Stimulated activated CD4-positive, alpha-beta T cell treated with anti-CD3 and anti-CD28 coated beads, Interleukin-12 subunit alpha, Interleukin-12 subunit beta, amount 100 ng/mL, for 48 hours (primary cell): ENCODE measurements at regions not wholly inside any gene's neighbourhood (a gene's known extent, or its start where the extent isn't known, plus 50 kb on each side); places are given as distances from the start of the nearest gene placed in this dataset.
"Not testable (repeated sequence)": the region's sequence is repeated elsewhere in the genome, so short reads cannot be mapped to it uniquely, and the experiment has no call there.

Experiments
- DNase-seq, 3 donors: peaks; one replicate each; pipeline ENCODE4 v3.0.0-alpha.2; 2020; ENCODE audit warnings: low read depth in 2 of 3, low spot score in 1 of 3

- no peak for DNase-seq
These were observed 385.5 kb downstream of the GBE1 start for GRCh38 chr3:81375921-81376320.

- DNase-seq: no peak
These were observed 397.0 kb downstream of the GBE1 start for GRCh38 chr3:81364411-81364810.

GRCh38 chr3:81363816-81364215 lies 397.6 kb downstream of the GBE1 start:
- DNase-seq: no peak

- DNase-seq: no peak
These were observed 407.3 kb downstream of the GBE1 start for GRCh38 chr3:81354119-81354518.

- DNase-seq: no peak
These were observed 408.6 kb downstream of the GBE1 start for GRCh38 chr3:81352867-81353266.

GRCh38 chr3:81349816-81350340 lies 411.6 kb downstream of the GBE1 start:
- DNase-seq: no peak

- no peak for DNase-seq
These were observed 422.2 kb downstream of the GBE1 start for GRCh38 chr3:81339040-81339845.

- DNase-seq: no peak
These were observed 425.0 kb downstream of the GBE1 start for GRCh38 chr3:81336470-81336869.

- not testable (repeated sequence) for DNase-seq
These were observed 431.6 kb downstream of the GBE1 start for GRCh38 chr3:81329835-81330234.

- DNase-seq: no peak
These were observed 435.2 kb downstream of the GBE1 start for GRCh38 chr3:81326245-81326644.

GRCh38 chr3:81320862-81321261 lies 440.6 kb downstream of the GBE1 start:
- no peak for DNase-seq

- no peak for DNase-seq
These were observed 446.4 kb downstream of the GBE1 start for GRCh38 chr3:81315030-81315429.

GRCh38 chr3:81311321-81311720 lies 450.1 kb downstream of the GBE1 start:
- no peak for DNase-seq

GRCh38 chr3:81308306-81308705 lies 453.1 kb downstream of the GBE1 start:
- no peak for DNase-seq

- no peak for DNase-seq
These were observed 454.2 kb downstream of the GBE1 start for GRCh38 chr3:81307221-81307620.

- no peak for DNase-seq
These were observed 458.1 kb downstream of the GBE1 start for GRCh38 chr3:81303321-81303720.

GRCh38 chr3:81302045-81302444 lies 459.4 kb downstream of the GBE1 start:
- DNase-seq: peak in 1 of 3 donors; percentile 1

- DNase-seq: no peak
These were observed 460.2 kb downstream of the GBE1 start for GRCh38 chr3:81301230-81301629.

- DNase-seq: no peak
These were observed 461.0 kb downstream of the GBE1 start for GRCh38 chr3:81300324-81300927.

- no peak for DNase-seq
These were observed 462.0 kb downstream of the GBE1 start for GRCh38 chr3:81299481-81299880.

- no peak for DNase-seq
These were observed 465.4 kb downstream of the GBE1 start for GRCh38 chr3:81295906-81296577.

GRCh38 chr3:81293156-81293555 lies 468.3 kb downstream of the GBE1 start:
- DNase-seq: no peak
